Spleen (tissue), 11 donors: ENCODE measurements at regions not wholly inside any gene's neighbourhood (a gene's known extent, or its start where the extent isn't known, plus 50 kb on each side); places are given as distances from the start of the nearest gene placed in this dataset.
"Not testable (repeated sequence)": the region's sequence is repeated elsewhere in the genome, so short reads cannot be mapped to it uniquely, and the experiment has no call there.

ENCODE experiments used
- DNase-seq: peaks from one replicate; pipeline ENCODE4 v3.0.0-alpha.2; 2020
- H3K27ac ChIP-seq, 8 donors: fragments of 200-600 bp; sonication (generic) in 7 of 8; 1 replicate in 4 of 8; 2 replicates in 4 of 8; pipeline versions ENCODE4 v1.5.0 to v1.8.0; 2016 to 2021; ENCODE audit warnings: inconsistent platforms in 4 of 8, mild to moderate bottlenecking in 4 of 8, moderate library complexity in 1 of 8
- H3K27me3 ChIP-seq, 7 donors: fragments of 200-600 bp; sonication (generic) in 6 of 7; replicated peaks in 1 of 7; 1 replicate in 4 of 7; 2 replicates in 3 of 7; pipeline versions ENCODE4 v1.5.0 to v1.8.0; 2016 to 2021; ENCODE audit warnings: inconsistent platforms in 3 of 7, mild to moderate bottlenecking in 1 of 7
- H3K36me3 ChIP-seq, 6 donors: fragments of 200-600 bp; sonication (generic) in 5 of 6; 1 replicate in 4 of 6; 2 replicates in 2 of 6; pipeline versions ENCODE4 v1.5.0 to v1.8.0; 2016 to 2021; ENCODE audit warnings: inconsistent platforms in 2 of 6
- H3K4me1 ChIP-seq, 6 donors: fragments of 200-600 bp; sonication (generic) in 5 of 6; 1 replicate in 3 of 6; 2 replicates in 3 of 6; pipeline versions ENCODE4 v1.5.0 to v1.8.0; 2016 to 2021; ENCODE audit warnings: inconsistent platforms in 3 of 6
- H3K4me3 ChIP-seq, 8 donors: fragments of 200-600 bp; sonication (generic) in 7 of 8; 1 replicate in 4 of 8; 2 replicates in 4 of 8; pipeline versions ENCODE4 v1.5.0 to v1.8.0; 2016 to 2021; ENCODE audit warnings: inconsistent platforms in 4 of 8, mild to moderate bottlenecking in 4 of 8, moderate library complexity in 2 of 8
- H3K9me3 ChIP-seq, 8 donors: fragments of 200-600 bp; sonication (generic) in 7 of 8; 1 replicate in 4 of 8; 2 replicates in 4 of 8; pipeline versions ENCODE4 v1.5.0 to v1.8.0; 2016 to 2021; ENCODE audit warnings: inconsistent platforms in 4 of 8
- CTCF ChIP-seq, 11 experiments: fragments of 200-600 bp in 7 of 11; fragments of 450-650 bp in 4 of 11; sonication (generic) in 4 of 11; IDR thresholded peaks in 8 of 11; conservative IDR thresholded peaks in 3 of 11; 1 replicate in 7 of 11; 2 replicates in 4 of 11; pipeline versions ENCODE4 v1.4.0 to v1.8.0; 2016 to 2021; ENCODE audit warnings: antibody characterized with exemption in 11 of 11, inconsistent platforms in 4 of 11, mild to moderate bottlenecking in 1 of 11
- POLR2A ChIP-seq, 3 donors: fragments of 450-650 bp; IDR thresholded peaks; one replicate each; pipeline ENCODE4 v1.5.1; 2017; ENCODE audit warnings: antibody characterized with exemption in 3 of 3, mild to moderate bottlenecking in 1 of 3
- POLR2AphosphoS5 ChIP-seq, 3 donors: sonication (generic); formaldehyde crosslinking; IDR thresholded peaks; one replicate each; pipeline ENCODE4 v1.5.1; 2017; ENCODE audit warnings: antibody characterized with exemption in 3 of 3
- WGBS, 5 donors: extraction: QIAGEN DNeasy Blood & Tissue Kit in 3 of 5; methylation state at CpG; one replicate each; pipeline versions ENCODE4 v1.1.5 to v1.1.7; 2013 to 2018; 5-methylcytosine and 5-hydroxymethylcytosine counted together
- intact Hi-C: fragments of 100-400 bp; cut with DNase I; formaldehyde crosslinking; loops from one replicate; pipeline ENCODE4 v1.15.0; 2023; ENCODE audit warnings: low total_unique reads
- donor health status: healthy with polysubstance abuse.
- donor health status: DM: no; HTN: no; CAD: no; lungs with moderate emphysema.
- donor health status: DM: no; HTN: no; CAD: no.
- donor health status: Bipolar disorder and iron deficiency.
- donor health status: healthy.
- donor health status: DM: no; HTN: no; CAD: no.
- donor health status: DM: yes; HTN: yes; CAD: no.

- H3K27ac ChIP-seq, DNase-seq, H3K36me3 ChIP-seq, H3K27me3 ChIP-seq, intact Hi-C loops, H3K4me3 ChIP-seq, H3K4me1 ChIP-seq: not testable (repeated sequence)
- 49 to 73% (median 54%) methylated on average over 3 of the region's 3 CpGs for WGBS, 5 donors
- peaks cover 0 to 46% (median 15%) of the 10 kb centered on the region in 8 donors for H3K9me3 ChIP-seq
Measured at GRCh38 chr7:57740126-57740525, 290.1 kb downstream of the ZNF716 start.

GRCh38 chr7:57769131-57769530 is 319.2 kb downstream of the ZNF716 start:
- no peak for DNase-seq
- TF ChIP-seq CTCF (IDR thresholded peaks at IDR 0.05 in 8 of 11, conservative IDR thresholded peaks at IDR 0.05 in 3 of 11) (no peak), POLR2A (IDR thresholded peaks at IDR 0.05) (no peak), POLR2AphosphoS5 (IDR thresholded peaks at IDR 0.05) (no peak)
- 80 to 88% (median 83%) methylated on average over 4 to 5 of the region's 5 CpGs for WGBS, 5 donors

GRCh38 chr7:57769958-57770357 is 320.0 kb downstream of the ZNF716 start:
- intact Hi-C loops: no loop called here
- no peak overlapping the region for H3K4me3 ChIP-seq
- H3K9me3 ChIP-seq: peaks cover 0 to 67% (median 38%) of the 10 kb centered on the region in 8 donors
- WGBS, 5 donors: 69 to 88% (median 70%) methylated on average over 15 to 24 of the region's 24 CpGs
- no peaks in the 10 kb centered on the region for H3K27me3 ChIP-seq
- no peaks in the 10 kb centered on the region for H3K4me1 ChIP-seq
- no peak for TF ChIP-seq CTCF (IDR thresholded peaks at IDR 0.05 in 8 of 11, conservative IDR thresholded peaks at IDR 0.05 in 3 of 11)
- no peak for TF ChIP-seq POLR2AphosphoS5 (IDR thresholded peaks at IDR 0.05)
- no peak for TF ChIP-seq POLR2A (IDR thresholded peaks at IDR 0.05)
- no peak for DNase-seq
- H3K36me3 ChIP-seq: no peaks in the 10 kb centered on the region
- H3K27ac ChIP-seq: no peak overlapping the region

More at GRCh38 chr7:57769131-57769530, 319.2 kb downstream of the ZNF716 start:
- H3K4me1 ChIP-seq: no peaks in the 10 kb centered on the region
- peaks cover 0 to 64% (median 32%) of the 10 kb centered on the region in 8 donors for H3K9me3 ChIP-seq
- intact Hi-C loops: no loop called here
- H3K4me3 ChIP-seq: no peak overlapping the region
- no peaks in the 10 kb centered on the region for H3K27me3 ChIP-seq
- H3K36me3 ChIP-seq: no peaks in the 10 kb centered on the region
- H3K27ac ChIP-seq: no peak overlapping the region

GRCh38 chr7:57772126-57772924 is 322.3 kb downstream of the ZNF716 start:
- Histone ChIP-seq H3K4me1 (no peaks in the 10 kb centered on the region), H3K9me3 (peaks cover 0 to 84% (median 60%) of the 10 kb centered on the region in 8 donors), H3K4me3 (no peak overlapping the region), H3K36me3 (no peaks in the 10 kb centered on the region), H3K27ac (no peak overlapping the region), H3K27me3 (no peaks in the 10 kb centered on the region)
- no peak for DNase-seq
- intact Hi-C loops: no loop called here
- TF ChIP-seq CTCF (IDR thresholded peaks at IDR 0.05 in 8 of 11, conservative IDR thresholded peaks at IDR 0.05 in 3 of 11) (no peak), POLR2AphosphoS5 (IDR thresholded peaks at IDR 0.05) (no peak), POLR2A (IDR thresholded peaks at IDR 0.05) (no peak)
- 83 to 87% (median 86%) methylated on average over 22 to 42 of the region's 42 CpGs for WGBS, 5 donors
